Adrenal gland (tissue), 9 donors: ENCODE measurements at regions not wholly inside any gene's neighbourhood (a gene's known extent, or its start where the extent isn't known, plus 50 kb on each side); places are given as distances from the start of the nearest gene placed in this dataset.

ENCODE experiments used
- DNase-seq, 7 donors: peaks; one replicate each; pipeline ENCODE4 v3.0.0-alpha.2; 2019 to 2020
- H3K27ac ChIP-seq, 5 donors: fragments of 200-600 bp; sonication (generic) in 4 of 5; 1 replicate in 3 of 5; 2 replicates in 2 of 5; pipeline versions ENCODE4 v1.5.1 to v1.8.0; 2016 to 2020; ENCODE audit warnings: mild to moderate bottlenecking in 1 of 5
- H3K27me3 ChIP-seq: fragments of 200-600 bp; 2 replicates; pipeline ENCODE4 v1.8.0; 2021
- H3K36me3 ChIP-seq, 2 donors: fragments of 200-600 bp; replicated peaks in 1 of 2; 1 replicate in 1 of 2; 2 replicates in 1 of 2; pipeline versions ENCODE4 v1.5.1 to v1.8.0; 2018 to 2022
- H3K4me1 ChIP-seq, 2 donors: fragments of 200-600 bp; replicated peaks in 1 of 2; 1 replicate in 1 of 2; 2 replicates in 1 of 2; pipeline versions ENCODE4 v1.5.1 to v1.8.0; 2018 to 2021
- H3K4me3 ChIP-seq, 4 donors: fragments of 200-600 bp; sonication (generic) in 3 of 4; one replicate each; pipeline ENCODE4 v1.5.1; 2016 to 2018
- H3K9me3 ChIP-seq, 3 donors: fragments of 200-600 bp; sonication (generic) in 1 of 3; replicated peaks in 1 of 3; 1 replicate in 2 of 3; 2 replicates in 1 of 3; pipeline versions ENCODE4 v1.5.1 to v1.8.0; 2016 to 2021
- POLR2A ChIP-seq, 2 donors: fragments of 450-650 bp; IDR thresholded peaks; one replicate each; pipeline ENCODE4 v1.6.1; 2017; ENCODE audit warnings: antibody characterized with exemption in 2 of 2, mild to moderate bottlenecking in 2 of 2, moderate library complexity in 1 of 2
- WGBS, 4 donors: extraction: QIAGEN DNeasy Blood & Tissue Kit in 2 of 4; methylation state at CpG; one replicate each; pipeline versions ENCODE4 v1.1.5 to v1.1.7; 2013 to 2017; 5-methylcytosine and 5-hydroxymethylcytosine counted together
- intact Hi-C, 2 donors: fragments of 100-400 bp; cut with DNase I; formaldehyde crosslinking; loops; one replicate each; pipeline versions ENCODE4 v1.14.1 to v1.15.0; 2022 to 2023
- TF ChIP-seq, protein P1 (sequence below), 6 experiments: fragments of 450-650 bp in 4 of 6; fragments of 200-600 bp in 2 of 6; sonication (generic) in 1 of 6; IDR thresholded peaks; 1 replicate in 5 of 6; 2 replicates in 1 of 6; pipeline versions ENCODE4 v1.5.1 to v1.8.0; 2016 to 2021; ENCODE audit warnings: antibody characterized with exemption in 6 of 6, mild to moderate bottlenecking in 2 of 6, moderate library complexity in 1 of 6
- donor health status: healthy with polysubstance abuse.
- donor health status: Bipolar disorder and iron deficiency.
- donor health status: DM: yes; HTN: yes; CAD: no.
- donor health status: DM: no; HTN: no; CAD: no.
- donor health status: DM: no; HTN: no; CAD: no.

DNA sequence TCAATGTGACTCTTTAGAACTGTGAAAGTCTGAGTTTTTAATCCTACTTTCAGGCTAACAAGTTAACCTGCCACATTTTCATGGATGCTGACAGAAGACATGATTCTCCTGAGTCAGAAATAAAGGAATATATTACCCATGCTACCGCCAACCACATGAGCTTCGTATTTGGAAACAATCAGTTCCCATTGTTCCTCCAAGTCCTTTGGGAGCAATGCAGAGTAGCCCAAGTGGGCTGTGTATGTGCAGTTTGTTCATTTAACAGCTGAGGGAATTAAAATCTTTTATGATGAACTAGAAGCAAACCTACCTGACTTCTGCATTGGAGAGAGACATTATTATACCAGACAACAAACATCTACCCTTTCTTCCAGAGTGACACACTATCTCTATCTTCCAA is 169.3 kb upstream of the BET1 start:
- 85 to 97% (median 92%) methylated on average over 2 of the region's 2 CpGs for WGBS, 4 donors
- Histone ChIP-seq H3K4me1 (peaks cover 0 to 4% of the 10 kb centered on the region in 2 donors), H3K9me3 (no peaks in the 10 kb centered on the region), H3K4me3 (no peak overlapping the region), H3K27ac (no peak overlapping the region), H3K27me3 (no peaks in the 10 kb centered on the region), H3K36me3 (no peaks in the 10 kb centered on the region)
- intact Hi-C loops: no loop called here
- no peak for TF ChIP-seq POLR2A (IDR thresholded peaks at IDR 0.05)
- TF ChIP-seq, protein P1, sequence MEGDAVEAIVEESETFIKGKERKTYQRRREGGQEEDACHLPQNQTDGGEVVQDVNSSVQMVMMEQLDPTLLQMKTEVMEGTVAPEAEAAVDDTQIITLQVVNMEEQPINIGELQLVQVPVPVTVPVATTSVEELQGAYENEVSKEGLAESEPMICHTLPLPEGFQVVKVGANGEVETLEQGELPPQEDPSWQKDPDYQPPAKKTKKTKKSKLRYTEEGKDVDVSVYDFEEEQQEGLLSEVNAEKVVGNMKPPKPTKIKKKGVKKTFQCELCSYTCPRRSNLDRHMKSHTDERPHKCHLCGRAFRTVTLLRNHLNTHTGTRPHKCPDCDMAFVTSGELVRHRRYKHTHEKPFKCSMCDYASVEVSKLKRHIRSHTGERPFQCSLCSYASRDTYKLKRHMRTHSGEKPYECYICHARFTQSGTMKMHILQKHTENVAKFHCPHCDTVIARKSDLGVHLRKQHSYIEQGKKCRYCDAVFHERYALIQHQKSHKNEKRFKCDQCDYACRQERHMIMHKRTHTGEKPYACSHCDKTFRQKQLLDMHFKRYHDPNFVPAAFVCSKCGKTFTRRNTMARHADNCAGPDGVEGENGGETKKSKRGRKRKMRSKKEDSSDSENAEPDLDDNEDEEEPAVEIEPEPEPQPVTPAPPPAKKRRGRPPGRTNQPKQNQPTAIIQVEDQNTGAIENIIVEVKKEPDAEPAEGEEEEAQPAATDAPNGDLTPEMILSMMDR (IDR thresholded peaks at IDR 0.05): no peak
- DNase-seq: no peak

DNA sequence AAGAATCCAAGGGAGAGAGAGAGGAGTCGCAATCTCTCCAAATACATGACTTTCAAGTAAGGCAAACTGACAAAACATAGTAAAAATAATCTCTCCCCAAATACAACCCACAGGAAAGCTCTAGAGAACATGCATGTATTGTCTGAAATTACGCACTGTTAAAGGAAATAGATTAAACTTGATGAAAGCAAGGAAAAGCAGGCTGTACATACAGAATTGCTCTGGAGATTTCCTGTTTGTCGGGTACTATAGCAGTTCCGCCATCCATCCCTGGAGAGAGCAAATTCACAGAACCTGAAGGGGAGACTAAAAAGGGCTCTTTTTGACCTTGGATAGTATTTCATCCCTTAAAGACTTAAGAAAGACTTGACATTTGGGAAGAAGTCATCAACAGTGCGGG is 170.2 kb upstream of the BET1 start:
- H3K36me3 ChIP-seq: no peaks in the 10 kb centered on the region
- H3K27ac ChIP-seq: no peak overlapping the region
- 91 to 94% (median 94%) methylated on average over 5 of the region's 5 CpGs for WGBS, 4 donors
- no peak for DNase-seq
- intact Hi-C loops: no loop called here
- peaks cover 0 to 4% of the 10 kb centered on the region in 2 donors for H3K4me1 ChIP-seq
- H3K4me3 ChIP-seq: no peak overlapping the region
- TF ChIP-seq, protein P1 (IDR thresholded peaks at IDR 0.05): no peak
- TF ChIP-seq POLR2A (IDR thresholded peaks at IDR 0.05): no peak
- no peaks in the 10 kb centered on the region for H3K27me3 ChIP-seq
- H3K9me3 ChIP-seq: no peaks in the 10 kb centered on the region

DNA sequence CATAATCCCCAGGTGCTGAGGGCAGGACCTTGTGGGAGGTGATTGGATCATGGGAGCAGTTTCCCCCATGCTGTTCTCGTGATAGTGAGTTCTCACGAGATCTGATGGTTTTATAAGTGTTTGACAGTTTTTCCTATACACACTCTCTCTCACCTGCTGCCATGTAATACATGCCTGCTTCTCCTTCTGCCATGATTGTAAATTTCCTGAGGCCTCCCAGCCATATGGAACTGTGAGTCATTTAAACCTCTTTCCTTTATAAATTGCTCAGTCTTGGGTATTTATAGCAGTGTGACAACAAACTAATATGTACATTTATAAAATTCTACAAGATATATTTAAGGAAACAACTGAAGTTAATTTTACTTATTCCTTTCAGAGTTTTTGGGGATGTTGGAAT is 170.8 kb upstream of the BET1 start:
- H3K4me3 ChIP-seq: no peak overlapping the region
- no peaks in the 10 kb centered on the region for H3K27me3 ChIP-seq
- no peaks in the 10 kb centered on the region for H3K36me3 ChIP-seq
- DNase-seq: no peak
- intact Hi-C loops: no loop called here
- WGBS, 4 donors: 84 to 97% (median 95%) methylated on average over 2 of the region's 2 CpGs
- TF ChIP-seq POLR2A (IDR thresholded peaks at IDR 0.05): no peak
- TF ChIP-seq, protein P1 (IDR thresholded peaks at IDR 0.05): no peak
- H3K4me1 ChIP-seq: peaks cover 0 to 4% of the 10 kb centered on the region in 2 donors
- H3K9me3 ChIP-seq: no peaks in the 10 kb centered on the region
- H3K27ac ChIP-seq: no peak overlapping the region

DNA sequence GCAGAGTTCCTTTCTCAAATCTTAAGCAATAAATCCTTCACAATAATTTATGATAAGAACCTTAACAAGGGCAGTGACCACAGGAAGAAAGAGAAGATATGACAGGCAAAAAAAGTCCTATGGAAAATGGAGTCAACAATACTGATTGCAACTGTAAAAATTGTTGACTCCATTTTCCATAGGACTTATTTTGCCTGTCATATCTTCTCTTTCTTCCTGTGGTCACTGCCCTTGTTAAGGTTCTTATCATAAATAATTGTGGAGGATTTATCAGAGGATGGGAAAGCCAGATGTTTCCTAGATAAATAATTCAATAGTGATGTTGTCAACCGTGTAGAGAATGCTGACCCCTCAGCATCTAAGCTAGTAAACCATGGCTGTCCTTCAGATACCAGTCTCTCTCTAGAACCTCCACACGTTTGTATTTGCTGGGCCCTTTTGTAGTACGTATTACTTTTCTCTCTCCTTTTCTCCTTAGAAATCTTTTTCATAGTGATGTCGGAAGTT is 172.6 kb upstream of the BET1 start:
- Histone ChIP-seq H3K27me3 (no peaks in the 10 kb centered on the region), H3K4me3 (no peak overlapping the region), H3K4me1 (peaks cover 0 to 4% of the 10 kb centered on the region in 2 donors), H3K36me3 (no peaks in the 10 kb centered on the region), H3K27ac (no peak overlapping the region), H3K9me3 (no peaks in the 10 kb centered on the region)
- no peak for DNase-seq
- intact Hi-C loops: no loop called here
- WGBS, 4 donors: 49 to 61% (median 55%) methylated on average over 4 of the region's 4 CpGs
- TF ChIP-seq POLR2A (IDR thresholded peaks at IDR 0.05): no peak
- TF ChIP-seq, protein P1 (IDR thresholded peaks at IDR 0.05): no peak
